ENCODE measurements at regions not wholly inside any gene's neighbourhood (a gene's known extent, or its start where the extent isn't known, plus 50 kb on each side); places are given as distances from the start of the nearest gene placed in this dataset.

DNA sequence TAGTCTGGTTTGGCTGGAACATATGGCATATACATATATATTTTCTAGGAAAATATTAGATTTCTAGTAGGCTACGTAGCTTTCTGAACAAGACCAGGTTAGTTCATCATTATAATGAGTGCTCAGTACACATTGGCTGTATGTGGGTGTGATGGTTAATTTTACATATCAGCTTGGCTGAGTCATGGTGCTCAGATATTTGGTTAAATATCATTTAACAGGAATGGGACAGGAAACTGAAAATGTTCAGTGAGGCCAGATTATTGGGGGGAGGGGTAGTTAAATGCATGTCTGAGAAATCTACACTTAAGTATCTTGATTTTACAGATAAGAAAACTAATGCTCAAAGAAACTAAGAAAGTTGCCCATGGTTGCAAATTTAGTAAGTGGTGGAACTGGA is 160.1 kb downstream of the RBMX2 start:
- TF ChIP-seq, protein P1, sequence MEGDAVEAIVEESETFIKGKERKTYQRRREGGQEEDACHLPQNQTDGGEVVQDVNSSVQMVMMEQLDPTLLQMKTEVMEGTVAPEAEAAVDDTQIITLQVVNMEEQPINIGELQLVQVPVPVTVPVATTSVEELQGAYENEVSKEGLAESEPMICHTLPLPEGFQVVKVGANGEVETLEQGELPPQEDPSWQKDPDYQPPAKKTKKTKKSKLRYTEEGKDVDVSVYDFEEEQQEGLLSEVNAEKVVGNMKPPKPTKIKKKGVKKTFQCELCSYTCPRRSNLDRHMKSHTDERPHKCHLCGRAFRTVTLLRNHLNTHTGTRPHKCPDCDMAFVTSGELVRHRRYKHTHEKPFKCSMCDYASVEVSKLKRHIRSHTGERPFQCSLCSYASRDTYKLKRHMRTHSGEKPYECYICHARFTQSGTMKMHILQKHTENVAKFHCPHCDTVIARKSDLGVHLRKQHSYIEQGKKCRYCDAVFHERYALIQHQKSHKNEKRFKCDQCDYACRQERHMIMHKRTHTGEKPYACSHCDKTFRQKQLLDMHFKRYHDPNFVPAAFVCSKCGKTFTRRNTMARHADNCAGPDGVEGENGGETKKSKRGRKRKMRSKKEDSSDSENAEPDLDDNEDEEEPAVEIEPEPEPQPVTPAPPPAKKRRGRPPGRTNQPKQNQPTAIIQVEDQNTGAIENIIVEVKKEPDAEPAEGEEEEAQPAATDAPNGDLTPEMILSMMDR (IDR thresholded peaks at IDR 0.05) = no peak
- TF ChIP-seq POLR2A (IDR thresholded peaks at IDR 0.05) = no peak
